ENCODE measurements at regions not wholly inside any gene's neighbourhood (a gene's known extent, or its start where the extent isn't known, plus 50 kb on each side); places are given as distances from the start of the nearest gene placed in this dataset.

DNA sequence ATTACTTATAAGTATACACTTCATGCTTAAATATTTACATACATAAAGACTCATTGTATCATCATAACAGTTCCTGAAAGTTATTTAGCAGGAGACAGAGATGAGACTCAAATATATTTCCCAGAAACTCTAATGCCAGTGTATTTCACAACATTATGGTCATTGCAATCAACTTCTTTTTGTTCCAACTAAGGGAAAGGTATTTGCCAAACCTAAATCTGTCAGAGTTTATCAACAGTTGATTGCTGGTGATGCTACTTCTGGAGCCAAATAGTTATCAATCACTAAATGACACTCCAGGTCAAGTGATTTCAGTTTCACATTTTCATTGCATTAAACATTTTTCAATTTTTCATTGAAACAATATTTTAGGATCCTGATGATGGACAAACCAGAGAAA lies 72.1 kb upstream of the AVPR1A start:
- no peak for TF ChIP-seq POLR2A (IDR thresholded peaks at IDR 0.05)
- TF ChIP-seq, protein P1, sequence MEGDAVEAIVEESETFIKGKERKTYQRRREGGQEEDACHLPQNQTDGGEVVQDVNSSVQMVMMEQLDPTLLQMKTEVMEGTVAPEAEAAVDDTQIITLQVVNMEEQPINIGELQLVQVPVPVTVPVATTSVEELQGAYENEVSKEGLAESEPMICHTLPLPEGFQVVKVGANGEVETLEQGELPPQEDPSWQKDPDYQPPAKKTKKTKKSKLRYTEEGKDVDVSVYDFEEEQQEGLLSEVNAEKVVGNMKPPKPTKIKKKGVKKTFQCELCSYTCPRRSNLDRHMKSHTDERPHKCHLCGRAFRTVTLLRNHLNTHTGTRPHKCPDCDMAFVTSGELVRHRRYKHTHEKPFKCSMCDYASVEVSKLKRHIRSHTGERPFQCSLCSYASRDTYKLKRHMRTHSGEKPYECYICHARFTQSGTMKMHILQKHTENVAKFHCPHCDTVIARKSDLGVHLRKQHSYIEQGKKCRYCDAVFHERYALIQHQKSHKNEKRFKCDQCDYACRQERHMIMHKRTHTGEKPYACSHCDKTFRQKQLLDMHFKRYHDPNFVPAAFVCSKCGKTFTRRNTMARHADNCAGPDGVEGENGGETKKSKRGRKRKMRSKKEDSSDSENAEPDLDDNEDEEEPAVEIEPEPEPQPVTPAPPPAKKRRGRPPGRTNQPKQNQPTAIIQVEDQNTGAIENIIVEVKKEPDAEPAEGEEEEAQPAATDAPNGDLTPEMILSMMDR (IDR thresholded peaks at IDR 0.05), result no peak

All from prostate gland (tissue), 2 donors.